Endothelial cell of umbilical vein (primary cell): ENCODE measurements at regions not wholly inside any gene's neighbourhood (a gene's known extent, or its start where the extent isn't known, plus 50 kb on each side); places are given as distances from the start of the nearest gene placed in this dataset.
"Not testable (repeated sequence)": the region's sequence is repeated elsewhere in the genome, so short reads cannot be mapped to it uniquely, and the experiment has no call there.

Experiments
- BruUV-seq: library from RNA; stranded (reverse); fragments of 400-500 nt; replicated peaks from 2 replicates; lab custom pipeline; 2021; lab: Mats Ljungman, UMichigan
- CTCF ChIA-PET: fragments of 300-600, 350-600 bp; sonication (Branson Sonifier 250); formaldehyde crosslinking; loops from one replicate; lab custom pipeline; 2021; ENCODE audit warnings: antibody characterized with exemption, inconsistent platforms; lab: Charles Lee
- POLR2A ChIA-PET: fragments of 300-600, 350-600 bp; sonication (Branson Sonifier 250); formaldehyde crosslinking; loops from one replicate; lab custom pipeline; 2021; ENCODE audit warnings: antibody characterized with exemption, inconsistent platforms; lab: Charles Lee
- DNase-seq: peaks from one replicate; pipeline ENCODE4 v3.0.0-alpha.2; 2011; ENCODE audit warnings: low read depth, low spot score
- FAIRE-seq: peaks from 2 replicates; lab custom pipeline; 2011; peaks lifted over from hg19 to GRCh38; lab: Jason Lieb, UNC
- H2AFZ ChIP-seq: 2 replicates; pipeline ENCODE4 v1.6.0; 2012; ENCODE audit warnings: low read depth, low read length, control low read depth, inconsistent platforms
- H3K27ac ChIP-seq: 2 replicates; pipeline ENCODE4 v1.5.1; 2011; ENCODE audit warnings: low read depth, mild to moderate bottlenecking, control low read depth, low read length, moderate library complexity; ENCODE audit not compliant: insufficient read depth
- H3K27me3 ChIP-seq, 2 experiments: 2 replicates each; pipeline versions ENCODE4 v1.6.0 to v1.6.1; 2011; ENCODE audit warnings: low read length in 2 of 2, mixed read lengths in 1 of 2; ENCODE audit not compliant: control insufficient read depth in 2 of 2, insufficient read depth in 2 of 2
- H3K36me3 ChIP-seq, 2 experiments: 2 replicates in 1 of 2; 3 replicates in 1 of 2; pipeline ENCODE4 v1.5.1; 2011; ENCODE audit warnings: low read length in 2 of 2, mild to moderate bottlenecking in 1 of 2, moderate library complexity in 1 of 2; ENCODE audit not compliant: control insufficient read depth in 2 of 2, insufficient read depth in 2 of 2; ENCODE audit errors: extremely low read depth in 1 of 2
- H3K4me1 ChIP-seq: 3 replicates; pipeline ENCODE4 v1.5.1; 2011; ENCODE audit warnings: mild to moderate bottlenecking, low read length; ENCODE audit not compliant: control insufficient read depth, insufficient read depth; ENCODE audit errors: extremely low read depth
- H3K4me2 ChIP-seq: 2 replicates; pipeline ENCODE4 v1.6.1; 2011; ENCODE audit warnings: low read length, control low read depth, mixed read lengths; ENCODE audit not compliant: insufficient read depth
- H3K4me3 ChIP-seq, 3 experiments: fragments of 200-600 bp in 1 of 3; sonication (generic), shearing (Covaris generic) in 1 of 3; replicated peaks in 1 of 3; 2 replicates each; pipeline ENCODE4 v1.5.1; 2011 to 2016; ENCODE audit warnings: control low read depth in 3 of 3, low read length in 3 of 3, mild to moderate bottlenecking in 2 of 3, inconsistent platforms in 1 of 3, low read depth in 1 of 3, moderate library complexity in 1 of 3; ENCODE audit not compliant: insufficient read depth in 1 of 3
- H3K79me2 ChIP-seq: 2 replicates; pipeline ENCODE4 v1.6.0; 2012; ENCODE audit warnings: low read length, inconsistent platforms; ENCODE audit not compliant: control insufficient read depth, insufficient read depth
- H3K9ac ChIP-seq: replicated peaks from 2 replicates; pipeline ENCODE3; 2011; ENCODE audit warnings: low read length, control low read depth; ENCODE audit not compliant: insufficient read depth; ENCODE audit errors: extremely low read depth
- H3K9me1 ChIP-seq: replicated peaks from 3 replicates; pipeline ENCODE4 v1.6.0; 2011; ENCODE audit warnings: mild to moderate bottlenecking, low read length; ENCODE audit not compliant: control insufficient read depth, insufficient read depth; ENCODE audit errors: extremely low read depth
- H3K9me3 ChIP-seq: replicated peaks from 2 replicates; pipeline ENCODE4 v1.5.1; 2012; ENCODE audit warnings: low read length, inconsistent platforms; ENCODE audit not compliant: control insufficient read depth, insufficient read depth
- H4K20me1 ChIP-seq: replicated peaks from 2 replicates; pipeline ENCODE3; 2011; ENCODE audit warnings: mild to moderate bottlenecking, low read length; ENCODE audit not compliant: control insufficient read depth, insufficient read depth; ENCODE audit errors: extremely low read depth
- GATA2 ChIP-seq: IDR thresholded peaks from 2 replicates; pipeline ENCODE4 v1.7.0; 2011; ENCODE audit warnings: low read depth, mild to moderate bottlenecking, moderate library complexity, mixed read lengths, low read length; ENCODE audit not compliant: insufficient read length, insufficient read depth
- MYC ChIP-seq: IDR thresholded peaks from one replicate; pipeline ENCODE4 v1.6.1; 2011; ENCODE audit warnings: mild to moderate bottlenecking, low read depth, low read length
- dilution Hi-C: fragments of 300-500 bp; cut with MboI; formaldehyde crosslinking; loops from one replicate; pipeline ENCODE4 v1.15.0; 2019; ENCODE audit warnings: low sequenced_read_pairs; ENCODE audit not compliant: extremely low pct_ligation_motif_present
- intact Hi-C: fragments of 100-400 bp; cut with micrococcal nuclease; formaldehyde crosslinking; loops from one replicate; pipeline ENCODE4 v1.10.0; 2022
- TF ChIP-seq, protein P1 (sequence below), 2 donors: IDR thresholded peaks; 1 replicate in 1 of 2; 2 replicates in 1 of 2; pipeline ENCODE4 v1.5.1; 2011; ENCODE audit warnings: low read length in 2 of 2, mild to moderate bottlenecking in 2 of 2, moderate library complexity in 2 of 2, control low read depth in 1 of 2, inconsistent platforms in 1 of 2, low read depth in 1 of 2; ENCODE audit not compliant: insufficient read depth in 1 of 2; ENCODE audit errors: extremely low read depth in 1 of 2

DNA sequence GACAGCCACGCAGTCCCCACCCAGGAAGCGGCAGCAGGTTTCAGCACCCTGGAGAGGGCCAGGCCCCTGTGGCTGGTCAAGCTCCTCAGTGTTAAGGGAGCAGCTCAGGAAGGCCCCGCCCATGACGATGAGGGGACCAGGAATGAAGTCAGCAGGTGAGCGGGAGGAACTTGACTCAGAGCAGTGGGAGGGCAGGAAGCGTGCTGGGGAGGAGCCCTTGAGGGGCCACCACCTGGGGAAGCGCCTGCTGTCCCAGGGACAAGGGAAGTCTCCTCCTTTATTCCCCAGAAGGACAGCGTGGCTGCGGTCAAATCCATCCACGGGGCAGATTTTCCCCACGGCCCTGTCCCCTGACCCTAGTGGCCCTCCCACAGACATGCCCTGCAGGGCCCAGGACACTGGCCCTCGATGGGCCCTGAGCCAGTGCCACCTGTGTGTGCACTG lies 357.6 kb downstream of the ADGRD1 start:
- H3K27me3 ChIP-seq, H3K79me2 ChIP-seq, H3K4me1 ChIP-seq, FAIRE-seq, intact Hi-C loops, POLR2A ChIA-PET, BruUV-seq, H3K4me2 ChIP-seq, H2AFZ ChIP-seq, CTCF ChIA-PET, dilution Hi-C loops, H3K9me3 ChIP-seq, DNase-seq, H3K27ac ChIP-seq, H3K9ac ChIP-seq, H3K4me3 ChIP-seq, H4K20me1 ChIP-seq, H3K9me1 ChIP-seq, H3K36me3 ChIP-seq: not testable (repeated sequence)

DNA sequence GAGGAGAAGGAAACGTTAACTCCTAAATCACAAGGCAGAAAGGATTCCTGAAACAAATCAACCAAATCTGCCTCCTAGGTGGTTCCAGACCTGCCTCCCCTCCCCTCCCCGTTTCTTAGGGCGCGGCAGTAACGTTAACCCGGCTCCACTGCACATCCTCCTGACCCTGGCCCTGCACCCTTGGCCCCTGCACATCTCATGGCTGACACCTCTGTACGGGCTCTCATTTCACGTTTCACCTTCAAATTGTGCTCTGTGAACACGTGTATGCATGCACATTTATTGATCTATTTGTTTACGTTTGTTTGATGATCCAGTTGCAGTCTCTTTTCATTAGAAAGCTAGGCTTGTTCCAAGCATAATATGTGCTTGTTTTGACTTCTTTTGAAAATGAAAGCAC lies 358.1 kb downstream of the ADGRD1 start:
- Histone ChIP-seq H2AFZ (no peak overlapping the region), H3K9me1 (no peaks in the 10 kb centered on the region), H4K20me1 (no peaks in the 10 kb centered on the region), H3K27me3 (no peaks in the 10 kb centered on the region), H3K36me3 (no peaks in the 10 kb centered on the region), H3K4me3 (no peak overlapping the region), H3K4me2 (no peak overlapping the region), H3K9me3 (peaks cover 4% of the 10 kb centered on the region), H3K27ac (no peak overlapping the region), H3K4me1 (no peaks in the 10 kb centered on the region), H3K9ac (no peak overlapping the region), H3K79me2 (no peaks in the 10 kb centered on the region)
- POLR2A ChIA-PET = no interaction called here
- intact Hi-C loops (no loop called here), dilution Hi-C loops (no loop called here)
- no TSS peak for BruUV-seq
- CTCF ChIA-PET = no interaction called here
- TF ChIP-seq, protein P1, sequence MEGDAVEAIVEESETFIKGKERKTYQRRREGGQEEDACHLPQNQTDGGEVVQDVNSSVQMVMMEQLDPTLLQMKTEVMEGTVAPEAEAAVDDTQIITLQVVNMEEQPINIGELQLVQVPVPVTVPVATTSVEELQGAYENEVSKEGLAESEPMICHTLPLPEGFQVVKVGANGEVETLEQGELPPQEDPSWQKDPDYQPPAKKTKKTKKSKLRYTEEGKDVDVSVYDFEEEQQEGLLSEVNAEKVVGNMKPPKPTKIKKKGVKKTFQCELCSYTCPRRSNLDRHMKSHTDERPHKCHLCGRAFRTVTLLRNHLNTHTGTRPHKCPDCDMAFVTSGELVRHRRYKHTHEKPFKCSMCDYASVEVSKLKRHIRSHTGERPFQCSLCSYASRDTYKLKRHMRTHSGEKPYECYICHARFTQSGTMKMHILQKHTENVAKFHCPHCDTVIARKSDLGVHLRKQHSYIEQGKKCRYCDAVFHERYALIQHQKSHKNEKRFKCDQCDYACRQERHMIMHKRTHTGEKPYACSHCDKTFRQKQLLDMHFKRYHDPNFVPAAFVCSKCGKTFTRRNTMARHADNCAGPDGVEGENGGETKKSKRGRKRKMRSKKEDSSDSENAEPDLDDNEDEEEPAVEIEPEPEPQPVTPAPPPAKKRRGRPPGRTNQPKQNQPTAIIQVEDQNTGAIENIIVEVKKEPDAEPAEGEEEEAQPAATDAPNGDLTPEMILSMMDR (IDR thresholded peaks at IDR 0.05; ENCODE audit: extremely low read depth in 1 of 2, insufficient read depth in 1 of 2, low read depth in 1 of 2, low read length in 2 of 2) = no peak
- TF ChIP-seq GATA2 = no peak
- TF ChIP-seq MYC = no peak
- FAIRE-seq (no peak), DNase-seq (no peak)

DNA sequence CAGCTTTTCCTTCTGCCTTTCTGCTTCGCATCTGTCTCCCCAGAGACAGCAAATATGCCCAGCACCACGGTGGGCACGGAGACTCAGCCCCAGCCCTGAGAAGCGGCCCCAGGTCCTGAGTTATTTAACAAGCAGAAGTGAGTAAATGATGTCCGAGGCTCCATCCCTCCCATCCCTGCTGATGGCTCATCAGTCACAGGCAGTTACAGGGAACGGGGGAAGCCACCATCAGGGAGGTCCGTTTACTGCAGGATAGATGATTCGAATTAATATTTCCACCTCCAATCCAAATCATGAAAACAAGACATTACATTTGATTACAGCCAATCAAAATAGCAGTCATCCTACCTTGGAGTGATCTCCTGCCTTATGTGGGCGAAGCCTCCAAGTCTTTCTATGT lies 358.7 kb downstream of the ADGRD1 start:
- H3K4me2 ChIP-seq, H3K9me1 ChIP-seq, dilution Hi-C loops, H3K27ac ChIP-seq, FAIRE-seq, DNase-seq, H3K9me3 ChIP-seq, H3K79me2 ChIP-seq, intact Hi-C loops, CTCF ChIA-PET, H3K36me3 ChIP-seq, H3K9ac ChIP-seq, H3K4me3 ChIP-seq, H3K4me1 ChIP-seq, H3K27me3 ChIP-seq, H2AFZ ChIP-seq, POLR2A ChIA-PET, H4K20me1 ChIP-seq, BruUV-seq: not testable (repeated sequence)
